GM19238 (cell line): ENCODE measurements at regions not wholly inside any gene's neighbourhood (a gene's known extent, or its start where the extent isn't known, plus 50 kb on each side); places are given as distances from the start of the nearest gene placed in this dataset.
A peak's percentile ranks its signal among the peaks of the same experiment; 100 is the strongest.

ENCODE experiments used
- DNase-seq: peaks from one replicate; pipeline ENCODE4 v3.0.0; 2011; ENCODE audit warnings: low spot score; ENCODE audit not compliant: insufficient read length

DNA sequence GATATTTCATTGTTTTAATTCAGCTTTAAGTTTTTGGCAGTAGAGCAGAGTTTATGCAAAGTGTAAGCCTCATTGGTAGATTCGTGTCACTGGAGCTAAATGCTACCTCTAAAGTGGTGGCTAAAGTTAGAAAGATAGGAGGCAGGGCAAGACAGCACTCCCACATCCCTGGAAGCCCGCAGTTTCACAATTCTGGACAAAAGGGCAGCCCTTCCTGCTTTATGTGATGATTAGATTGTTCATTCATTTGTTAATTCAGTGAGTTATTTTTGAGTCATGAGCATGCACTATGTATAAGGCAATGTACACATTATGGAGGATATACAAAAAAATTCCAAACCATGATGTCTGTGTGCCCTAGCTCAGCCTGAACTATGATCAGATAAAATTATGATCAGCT lies 52.1 kb upstream of the EIF3M start:
- DNase-seq, result no peak

DNA sequence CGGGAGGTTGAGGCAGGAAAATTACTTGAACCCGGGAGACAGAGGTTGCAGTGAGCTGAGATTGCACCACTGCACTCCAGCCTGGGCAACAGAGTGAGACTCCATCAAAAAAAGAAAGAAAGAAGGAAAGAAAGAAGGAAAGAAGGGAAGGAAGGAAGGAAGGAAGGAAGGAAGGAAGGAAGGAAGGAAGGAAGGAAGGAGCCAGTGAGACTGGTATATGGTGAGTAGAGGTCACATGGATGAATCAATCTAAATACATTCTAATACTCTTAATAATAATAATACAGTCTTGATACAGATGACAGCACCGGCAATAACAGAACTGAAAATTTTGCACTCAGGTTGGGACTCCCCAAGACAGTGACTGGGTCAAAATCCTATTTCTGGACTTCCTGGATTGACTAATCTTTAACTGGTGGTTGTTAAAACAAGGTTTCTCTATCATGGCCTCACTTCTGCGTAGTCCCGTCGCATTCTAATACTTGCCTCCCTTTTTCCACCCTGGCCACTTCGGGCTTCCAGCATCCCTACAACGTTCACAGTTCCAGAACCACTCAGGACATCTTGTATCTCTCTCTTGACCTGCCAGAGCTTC lies 53.5 kb upstream of the EIF3M start:
- peak; percentile 46 for DNase-seq

DNA sequence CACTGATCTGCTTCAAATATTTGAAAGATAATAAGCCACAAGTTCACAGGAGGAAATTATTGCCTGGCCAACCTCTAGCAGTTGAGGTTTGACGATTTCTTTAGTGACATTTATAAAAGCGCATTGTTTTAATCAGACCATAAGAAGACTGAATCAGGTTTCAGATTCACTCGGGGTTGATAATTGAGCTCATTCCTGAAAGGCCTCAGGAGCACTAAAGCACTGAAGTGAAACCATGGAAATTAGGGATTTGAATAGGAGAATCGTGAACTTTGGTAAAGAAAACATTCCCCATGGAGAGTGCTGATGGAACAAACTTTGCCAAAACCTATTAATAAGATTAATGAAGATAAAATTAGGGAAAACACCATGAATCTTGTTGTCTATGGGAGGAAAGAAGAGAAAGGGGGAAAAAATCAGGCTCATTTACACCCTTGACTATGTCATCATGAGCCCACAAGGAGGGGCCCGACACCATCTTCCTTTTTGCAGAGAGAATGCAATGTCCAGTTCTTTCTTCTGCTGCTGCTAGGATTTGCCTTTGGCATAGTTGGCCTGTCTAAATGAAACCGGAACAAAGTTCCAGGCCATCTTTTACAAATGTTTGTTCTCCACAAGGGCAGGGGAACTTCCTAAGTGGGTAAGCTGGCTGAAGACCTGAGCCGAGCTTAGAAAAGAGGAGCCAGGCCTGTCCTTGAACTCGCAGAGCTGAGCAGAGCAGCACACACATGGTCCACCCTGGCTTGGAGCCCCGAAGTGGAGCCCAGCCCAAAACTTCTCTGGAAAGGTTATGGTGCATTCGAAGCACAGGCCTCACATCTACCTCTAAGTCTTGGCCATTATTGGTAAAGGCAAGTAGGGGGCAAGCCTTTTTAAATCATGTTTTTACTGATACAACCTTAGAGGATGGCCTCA lies 56.1 kb upstream of the EIF3M start:
- DNase-seq, result no peak

DNA sequence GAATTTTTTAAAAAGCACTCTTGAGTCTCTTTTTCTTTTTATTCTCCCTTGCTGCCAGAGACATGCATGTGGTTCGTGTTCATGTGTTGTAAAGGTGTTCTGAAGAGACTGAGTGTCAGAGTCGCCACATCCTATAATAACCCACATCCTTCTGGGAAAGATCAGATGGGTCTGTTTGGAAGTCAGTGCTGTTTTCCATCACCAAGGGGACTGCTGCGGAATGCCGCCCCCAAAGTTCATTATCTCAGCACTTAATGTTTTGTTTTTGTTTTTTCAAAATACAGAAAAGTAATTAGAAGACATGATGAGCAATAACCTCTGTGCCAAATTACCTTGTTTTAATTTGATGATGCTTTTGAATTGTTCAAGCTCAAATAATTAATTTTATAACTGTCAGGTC lies 56.9 kb upstream of the EIF3M start:
- no peak for DNase-seq

DNA sequence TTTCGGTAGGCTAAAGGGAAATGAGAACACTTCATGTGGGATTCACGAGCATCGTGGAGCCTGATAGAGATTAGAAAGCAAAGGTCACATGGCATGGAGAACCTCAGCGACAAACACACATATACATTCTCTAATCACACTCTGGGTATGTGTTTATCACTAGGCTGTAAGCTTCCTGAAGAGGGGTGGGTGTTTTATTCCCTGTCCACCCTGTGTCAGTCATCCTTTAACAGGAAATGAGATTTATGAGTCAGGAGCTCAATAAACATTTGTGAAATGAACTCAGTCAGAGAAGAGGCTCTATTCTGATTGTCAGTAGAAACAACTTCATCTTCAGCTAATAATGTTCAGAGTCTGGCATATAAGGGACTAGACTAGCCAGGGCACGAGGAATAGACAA lies 71.7 kb upstream of the EIF3M start:
- DNase-seq, result no peak

DNA sequence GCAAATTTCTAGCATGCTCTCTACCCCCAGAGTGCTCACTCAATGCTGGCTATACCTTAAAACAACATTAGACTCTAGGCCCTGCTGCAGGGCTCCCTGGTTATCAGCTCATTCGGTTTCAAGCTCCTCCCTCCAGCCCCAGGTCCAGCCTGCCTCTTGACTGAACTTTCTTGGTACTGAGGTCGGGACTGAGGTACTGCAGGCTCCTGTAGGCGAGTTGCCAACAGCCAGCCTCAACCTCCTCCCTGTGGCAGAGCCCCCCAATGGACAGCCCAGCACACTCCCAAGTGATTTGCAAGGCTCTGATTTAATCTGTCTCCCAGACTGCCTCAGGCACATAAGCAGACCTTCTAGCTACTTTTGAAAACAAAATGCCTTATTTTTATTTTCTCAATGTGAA lies 73.6 kb upstream of the EIF3M start:
- DNase-seq, result no peak

DNA sequence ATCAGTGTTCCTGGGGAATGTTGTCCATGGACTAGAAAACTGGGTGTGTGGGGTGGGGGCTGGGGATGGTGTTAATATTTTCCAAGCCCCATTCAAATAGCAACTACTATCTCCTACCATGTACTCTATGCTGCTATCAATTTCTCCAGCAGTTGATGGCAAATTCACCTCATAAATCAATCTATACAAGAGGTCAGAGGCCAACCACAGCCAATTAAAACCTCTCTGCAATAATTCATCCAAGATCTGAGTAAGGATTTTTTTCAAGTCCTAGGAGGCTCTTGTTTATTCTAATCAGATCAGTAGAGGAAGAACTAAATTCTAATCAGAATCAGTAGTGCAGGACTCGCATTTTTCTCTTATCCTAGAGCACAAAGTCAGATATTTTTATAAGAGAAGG lies 73.4 kb upstream of the WT1 start:
- no peak for DNase-seq

DNA sequence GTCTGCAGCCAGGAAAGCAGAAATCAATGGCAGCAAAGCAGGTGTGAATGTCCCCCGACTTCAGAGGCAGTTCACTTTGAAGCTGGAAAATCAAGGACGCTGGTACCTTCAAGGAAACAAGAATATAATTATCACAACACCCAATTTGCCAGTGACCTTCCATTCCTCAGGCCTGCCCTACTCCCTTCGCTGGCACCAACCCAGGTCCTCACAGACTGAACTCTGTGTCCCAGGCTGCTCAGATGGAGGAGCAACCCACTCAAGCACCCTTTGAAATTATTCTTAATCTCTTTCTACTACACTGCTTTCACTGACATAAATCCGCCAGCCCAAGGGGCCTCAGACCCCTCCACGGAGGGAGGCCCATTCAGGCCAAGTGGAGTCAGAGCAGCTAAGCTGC lies 64.7 kb upstream of the WT1 start:
- DNase-seq, result no peak

DNA sequence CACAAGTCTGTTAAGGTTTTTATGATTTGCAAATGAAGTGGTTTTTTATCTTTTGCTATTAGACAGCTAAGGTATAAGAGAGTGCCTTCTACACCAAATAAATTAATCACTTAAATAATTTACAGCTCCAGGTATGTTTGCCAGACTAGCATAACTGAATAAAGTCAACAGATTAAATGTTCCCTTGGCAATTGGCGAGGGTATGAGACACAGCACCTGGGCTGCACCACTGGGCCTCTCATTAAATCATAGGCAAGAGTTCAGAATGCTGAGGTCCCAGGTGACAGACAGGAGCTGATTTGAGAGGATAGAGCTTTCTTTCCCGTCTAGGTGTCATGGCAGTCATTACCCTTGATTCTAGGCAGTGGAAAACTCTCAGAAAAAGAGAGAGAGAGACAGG lies 62.6 kb upstream of the WT1 start:
- no peak for DNase-seq

DNA sequence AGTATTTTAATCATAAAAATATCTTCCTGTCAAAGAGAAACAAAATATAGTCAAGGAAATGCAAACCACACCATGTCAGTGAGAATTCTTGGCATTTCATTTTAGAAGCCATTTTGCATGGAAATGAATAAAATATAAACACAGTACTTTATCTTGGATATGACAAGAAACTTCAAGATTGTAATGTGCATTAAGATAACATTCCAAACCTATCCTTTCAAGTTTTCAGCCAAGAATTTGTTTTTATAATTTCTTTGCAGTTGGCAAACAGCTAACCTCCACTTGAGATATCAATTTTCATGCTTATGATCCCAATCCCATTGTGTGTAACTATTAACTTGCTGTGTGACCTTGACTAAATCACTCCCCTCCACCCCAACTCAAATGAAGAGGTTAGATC lies 59.3 kb upstream of the WT1 start:
- DNase-seq, result no peak

DNA sequence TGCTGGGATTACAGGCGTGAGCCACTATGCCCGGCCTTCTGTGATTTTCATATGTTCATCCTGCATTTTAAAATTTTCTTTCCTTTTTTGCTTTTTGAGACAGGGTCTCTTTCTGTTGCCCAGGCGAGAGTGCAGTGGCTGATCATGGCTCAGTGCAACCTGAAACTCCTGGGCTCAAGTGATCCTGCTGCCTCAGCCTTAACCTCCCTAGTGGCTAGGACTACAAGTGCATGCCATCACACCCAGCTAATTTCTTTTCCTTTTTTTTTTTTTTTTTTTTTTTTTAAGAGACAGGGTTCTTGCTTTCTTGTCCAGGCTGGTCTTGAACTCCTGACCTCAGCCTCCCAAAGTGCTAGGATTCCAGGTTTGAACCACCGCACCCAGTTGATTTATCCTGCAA lies 54.1 kb upstream of the WT1 start:
- DNase-seq, result no peak

DNA sequence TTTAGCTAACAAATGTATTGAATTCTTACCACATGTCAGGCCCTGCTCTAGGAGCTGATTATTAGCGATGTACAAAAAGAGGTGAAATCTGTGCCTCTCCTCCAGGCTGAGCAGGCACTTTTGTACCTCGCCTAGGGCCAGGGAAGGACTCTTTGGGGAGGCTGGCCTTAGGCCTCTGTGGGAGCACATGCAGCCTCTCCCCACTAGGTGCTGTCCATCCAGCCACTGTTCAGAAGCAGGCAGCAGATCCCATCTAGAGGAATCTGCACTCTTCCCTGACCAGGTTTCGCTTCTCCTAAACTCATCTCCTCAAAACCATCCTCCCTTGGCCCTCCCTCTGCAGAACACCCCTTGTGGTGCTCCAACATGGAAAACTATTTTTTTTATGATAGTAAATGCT lies 51.9 kb upstream of the WT1 start:
- DNase-seq, result no peak

DNA sequence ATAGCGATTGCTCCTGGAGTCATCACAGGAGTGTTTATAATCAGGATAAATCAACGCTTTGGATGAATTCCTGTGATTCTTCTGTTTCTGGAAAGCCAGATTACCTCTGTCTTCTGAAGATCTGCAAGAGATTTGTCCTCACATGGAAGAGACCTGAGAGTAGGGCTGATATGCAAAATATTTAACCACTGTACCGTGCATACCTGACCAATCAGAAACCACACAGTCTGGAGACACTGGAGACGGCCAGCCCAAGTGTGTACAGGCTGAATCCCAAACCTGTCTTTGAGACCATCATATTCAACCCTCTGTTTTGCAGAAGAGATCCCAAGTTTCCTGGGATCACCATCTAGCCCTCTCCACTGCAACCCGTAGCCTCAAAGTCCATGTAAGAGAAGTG lies 50.4 kb upstream of the WT1 start:
- DNase-seq, result no peak
